ENCODE measurements at regions not wholly inside any gene's neighbourhood (a gene's known extent, or its start where the extent isn't known, plus 50 kb on each side); places are given as distances from the start of the nearest gene placed in this dataset.
A peak's percentile ranks its signal among the peaks of the same experiment; 100 is the strongest.

- no peak for TF ChIP-seq CTCF (IDR thresholded peaks at IDR 0.05; ENCODE audit: extremely low read depth, low read depth, low read length)
- no peak for DNase-seq (ENCODE audit: insufficient read length, low spot score, missing footprints)
- H3K27me3 ChIP-seq (ENCODE audit: insufficient read depth, low read length): peaks cover 9% of the 10 kb centered on the region
- no peaks in the 10 kb centered on the region for H3K79me2 ChIP-seq (ENCODE audit: insufficient read depth, low read length)
- H3K27ac ChIP-seq (ENCODE audit: low read depth, low read length): no peak overlapping the region
- H3K9me3 ChIP-seq (ENCODE audit: low read depth, low read length): no peaks in the 10 kb centered on the region
- H3K4me3 ChIP-seq (ENCODE audit: insufficient read depth, low read length): no peak overlapping the region
- H2AFZ ChIP-seq (ENCODE audit: low read length): no peak overlapping the region
- no peak overlapping the region for H3K4me2 ChIP-seq (ENCODE audit: insufficient read depth, low read length)
- no peaks in the 10 kb centered on the region for H3K36me3 ChIP-seq (ENCODE audit: insufficient read depth, low read length)
- no peaks in the 10 kb centered on the region for H4K20me1 ChIP-seq (ENCODE audit: insufficient read depth, low read length)
- H3K4me1 ChIP-seq (ENCODE audit: insufficient read depth, low read length): peaks cover 6% of the 10 kb centered on the region
These were observed 131.9 kb downstream of the EVA1A start for GRCh38 chr2:75428646-75429443.

GRCh38 chr2:75428060-75428459 lies 132.7 kb downstream of the EVA1A start:
- Histone ChIP-seq H3K27ac (ENCODE audit: low read depth, low read length) (no peak overlapping the region), H3K79me2 (ENCODE audit: insufficient read depth, low read length) (no peaks in the 10 kb centered on the region), H3K4me3 (ENCODE audit: insufficient read depth, low read length) (no peak overlapping the region), H2AFZ (ENCODE audit: low read length) (no peak overlapping the region), H3K4me1 (ENCODE audit: insufficient read depth, low read length) (peaks cover 6% of the 10 kb centered on the region), H3K9me3 (ENCODE audit: low read depth, low read length) (no peaks in the 10 kb centered on the region), H4K20me1 (ENCODE audit: insufficient read depth, low read length) (no peaks in the 10 kb centered on the region), H3K4me2 (ENCODE audit: insufficient read depth, low read length) (no peak overlapping the region), H3K36me3 (ENCODE audit: insufficient read depth, low read length) (no peaks in the 10 kb centered on the region), H3K27me3 (ENCODE audit: insufficient read depth, low read length) (peaks cover 11% of the 10 kb centered on the region)
- DNase-seq (ENCODE audit: insufficient read length, low spot score, missing footprints): no peak
- TF ChIP-seq CTCF (IDR thresholded peaks at IDR 0.05; ENCODE audit: extremely low read depth, low read depth, low read length): no peak

- H3K9me3 ChIP-seq (ENCODE audit: low read depth, low read length): no peaks in the 10 kb centered on the region
- peaks cover 6% of the 10 kb centered on the region for H3K4me1 ChIP-seq (ENCODE audit: insufficient read depth, low read length)
- peak; percentile 47 for TF ChIP-seq CTCF (IDR thresholded peaks at IDR 0.05; ENCODE audit: extremely low read depth, low read depth, low read length)
- H3K4me2 ChIP-seq (ENCODE audit: insufficient read depth, low read length): no peak overlapping the region
- no peak overlapping the region for H3K4me3 ChIP-seq (ENCODE audit: insufficient read depth, low read length)
- peak; percentile 13 for DNase-seq (ENCODE audit: insufficient read length, low spot score, missing footprints)
- no peaks in the 10 kb centered on the region for H3K79me2 ChIP-seq (ENCODE audit: insufficient read depth, low read length)
- H2AFZ ChIP-seq (ENCODE audit: low read length): no peak overlapping the region
- peaks cover 28% of the 10 kb centered on the region for H3K27me3 ChIP-seq (ENCODE audit: insufficient read depth, low read length)
- no peak overlapping the region for H3K27ac ChIP-seq (ENCODE audit: low read depth, low read length)
- no peaks in the 10 kb centered on the region for H3K36me3 ChIP-seq (ENCODE audit: insufficient read depth, low read length)
- H4K20me1 ChIP-seq (ENCODE audit: insufficient read depth, low read length): no peaks in the 10 kb centered on the region
These were observed 135.7 kb downstream of the EVA1A start for GRCh38 chr2:75424936-75425619.

GRCh38 chr2:75421986-75422385 lies 138.8 kb downstream of the EVA1A start:
- Histone ChIP-seq H2AFZ (ENCODE audit: low read length) (no peak overlapping the region), H3K4me1 (ENCODE audit: insufficient read depth, low read length) (peaks cover 6% of the 10 kb centered on the region), H3K36me3 (ENCODE audit: insufficient read depth, low read length) (no peaks in the 10 kb centered on the region), H3K4me2 (ENCODE audit: insufficient read depth, low read length) (no peak overlapping the region), H4K20me1 (ENCODE audit: insufficient read depth, low read length) (no peaks in the 10 kb centered on the region), H3K27ac (ENCODE audit: low read depth, low read length) (no peak overlapping the region), H3K4me3 (ENCODE audit: insufficient read depth, low read length) (no peak overlapping the region), H3K27me3 (ENCODE audit: insufficient read depth, low read length) (peaks cover 40% of the 10 kb centered on the region), H3K9me3 (ENCODE audit: low read depth, low read length) (no peaks in the 10 kb centered on the region), H3K79me2 (ENCODE audit: insufficient read depth, low read length) (no peaks in the 10 kb centered on the region)
- DNase-seq (ENCODE audit: insufficient read length, low spot score, missing footprints): no peak
- no peak for TF ChIP-seq CTCF (IDR thresholded peaks at IDR 0.05; ENCODE audit: extremely low read depth, low read depth, low read length)
